Liver (tissue), 8 donors: ENCODE measurements at regions not wholly inside any gene's neighbourhood (a gene's known extent, or its start where the extent isn't known, plus 50 kb on each side); places are given as distances from the start of the nearest gene placed in this dataset.

Experiments
- DNase-seq: peaks from one replicate; pipeline ENCODE4 v3.0.0-alpha.2; 2017; ENCODE audit warnings: low spot score
- H3K27ac ChIP-seq, 2 donors: one replicate each; pipeline ENCODE4 v1.7.0; 2013; ENCODE audit warnings: inconsistent platforms in 2 of 2, low read length in 2 of 2, control low read depth in 1 of 2, low read depth in 1 of 2, mild to moderate bottlenecking in 1 of 2
- H3K27me3 ChIP-seq, 4 donors: one replicate each; pipeline versions ENCODE4 v1.6.1 to v1.7.0; 2013; ENCODE audit warnings: low read length in 3 of 4, inconsistent platforms in 1 of 4, mild to moderate bottlenecking in 1 of 4, moderate library complexity in 1 of 4; ENCODE audit not compliant: control insufficient read depth in 4 of 4, insufficient read depth in 4 of 4
- H3K36me3 ChIP-seq, 4 donors: one replicate each; pipeline versions ENCODE4 v1.6.1 to v1.7.0; 2013; ENCODE audit warnings: low read length in 3 of 4, mild to moderate bottlenecking in 3 of 4, low read depth in 1 of 4, moderate library complexity in 1 of 4; ENCODE audit not compliant: control insufficient read depth in 4 of 4, insufficient read depth in 3 of 4
- H3K4me1 ChIP-seq, 4 donors: one replicate each; pipeline versions ENCODE4 v1.6.1 to v1.7.0; 2013; ENCODE audit warnings: low read length in 3 of 4, mild to moderate bottlenecking in 3 of 4, moderate library complexity in 1 of 4; ENCODE audit not compliant: control insufficient read depth in 4 of 4, insufficient read depth in 4 of 4
- H3K4me3 ChIP-seq, 3 donors: one replicate each; pipeline versions ENCODE4 v1.6.1 to v1.7.0; 2013; ENCODE audit warnings: low read length in 3 of 3, control low read depth in 1 of 3, low read depth in 1 of 3, mild to moderate bottlenecking in 1 of 3
- H3K9ac ChIP-seq, 2 donors: one replicate each; pipeline ENCODE4 v1.7.0; 2013; ENCODE audit warnings: low read length in 2 of 2, mild to moderate bottlenecking in 2 of 2, moderate library complexity in 2 of 2, control low read depth in 1 of 2, low read depth in 1 of 2
- H3K9me3 ChIP-seq, 4 donors: one replicate each; pipeline versions ENCODE4 v1.6.1 to v1.7.0; 2013; ENCODE audit warnings: low read length in 3 of 4; ENCODE audit not compliant: control insufficient read depth in 4 of 4
- ATF3 ChIP-seq: IDR thresholded peaks from 2 replicates; pipeline ENCODE4 v1.6.1; 2016; ENCODE audit warnings: antibody characterized with exemption
- CTCF ChIP-seq: fragments of 150-350 bp; IDR thresholded peaks from 2 replicates; pipeline ENCODE4 v1.5.1; 2017; ENCODE audit warnings: improper control_type of control experiment, low read depth, low read length; ENCODE audit not compliant: missing input control
- EGR1 ChIP-seq, 2 donors: IDR thresholded peaks; 2 replicates each; pipeline ENCODE4 v1.6.1; 2016 to 2018; ENCODE audit warnings: antibody characterized with exemption in 2 of 2, low read depth in 2 of 2
- FOXA1 ChIP-seq: IDR thresholded peaks from 2 replicates; pipeline ENCODE4 v1.6.1; 2016; ENCODE audit warnings: antibody characterized with exemption
- FOXA2 ChIP-seq: IDR thresholded peaks from 2 replicates; pipeline ENCODE4 v1.6.1; 2016; ENCODE audit warnings: antibody characterized with exemption
- GABPA ChIP-seq, 2 donors: IDR thresholded peaks in 1 of 2; conservative IDR thresholded peaks in 1 of 2; 2 replicates each; pipeline ENCODE4 v1.6.1; 2016; ENCODE audit warnings: antibody characterized with exemption in 2 of 2, mild to moderate bottlenecking in 1 of 2, moderate library complexity in 1 of 2
- HNF4A ChIP-seq, 2 donors: conservative IDR thresholded peaks; 2 replicates each; pipeline ENCODE4 v1.6.1; 2016; ENCODE audit warnings: antibody characterized with exemption in 2 of 2, mild to moderate bottlenecking in 2 of 2
- HNF4G ChIP-seq: IDR thresholded peaks from 2 replicates; pipeline ENCODE4 v1.6.1; 2016; ENCODE audit warnings: antibody characterized with exemption
- JUND ChIP-seq, 2 donors: IDR thresholded peaks; 2 replicates each; pipeline ENCODE4 v1.6.1; 2016; ENCODE audit warnings: antibody characterized with exemption in 2 of 2
- NR2F2 ChIP-seq: IDR thresholded peaks from 2 replicates; pipeline ENCODE4 v1.6.1; 2016; ENCODE audit warnings: antibody characterized with exemption
- RAD21 ChIP-seq, 2 donors: IDR thresholded peaks; 2 replicates each; pipeline ENCODE4 v1.6.1; 2016; ENCODE audit warnings: antibody characterized with exemption in 2 of 2, mild to moderate bottlenecking in 2 of 2
- REST ChIP-seq: IDR thresholded peaks from 2 replicates; pipeline ENCODE4 v1.6.1; 2016; ENCODE audit warnings: antibody characterized with exemption, mild to moderate bottlenecking
- RXRA ChIP-seq, 2 donors: IDR thresholded peaks; 2 replicates each; pipeline ENCODE4 v1.6.1; 2017 to 2018; ENCODE audit warnings: antibody characterized with exemption in 2 of 2, mild to moderate bottlenecking in 1 of 2
- SP1 ChIP-seq: IDR thresholded peaks from 2 replicates; pipeline ENCODE4 v1.6.1; 2018; ENCODE audit warnings: antibody characterized with exemption, mild to moderate bottlenecking
- TAF1 ChIP-seq: conservative IDR thresholded peaks from 2 replicates; pipeline ENCODE4 v1.6.1; 2016; ENCODE audit warnings: antibody characterized with exemption, mild to moderate bottlenecking
- YY1 ChIP-seq: IDR thresholded peaks from 2 replicates; pipeline ENCODE4 v1.6.1; 2016; ENCODE audit warnings: antibody characterized with exemption, mild to moderate bottlenecking
- WGBS: extraction: QIAGEN DNeasy Blood & Tissue Kit; methylation state at CpG from one replicate; pipeline ENCODE4 v1.1.7; 2013; 5-methylcytosine and 5-hydroxymethylcytosine counted together
- TF ChIP-seq, protein P1 (sequence below): IDR thresholded peaks from 2 replicates; pipeline ENCODE4 v1.6.1; 2016; ENCODE audit warnings: antibody characterized with exemption
- donor health status: healthy.
- donor health status: healthy.
- donor health status: healthy.
- donor health status: healthy.
- donor health status: healthy.

DNA sequence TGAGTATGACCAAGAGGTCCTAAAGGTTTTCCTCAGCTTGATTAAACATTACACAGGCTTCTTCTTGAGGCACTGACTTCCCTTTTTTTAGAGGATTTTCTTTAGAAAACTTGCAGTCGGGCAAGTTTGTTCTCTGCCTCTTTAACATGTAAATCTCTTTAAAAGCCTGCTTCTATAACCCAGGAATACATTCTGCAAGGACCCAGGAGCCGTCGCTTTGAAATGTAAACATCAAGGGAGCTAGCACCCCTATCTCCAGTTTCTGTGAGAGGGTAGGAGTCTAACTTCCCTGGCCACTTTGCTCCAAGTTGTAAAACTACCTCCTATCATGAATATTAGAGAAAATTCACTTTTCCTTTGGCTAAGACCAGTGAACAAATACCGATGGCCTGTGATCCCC is 201.5 kb upstream of the CPHXL start:
- no peak overlapping the region for H3K9ac ChIP-seq
- H3K36me3 ChIP-seq: no peaks in the 10 kb centered on the region
- H3K9me3 ChIP-seq: peaks cover 0 to 2% (median 0%) of the 10 kb centered on the region in 4 donors
- TF ChIP-seq HNF4G: no peak
- TF ChIP-seq NR2F2: no peak
- TF ChIP-seq FOXA2: no peak
- TF ChIP-seq TAF1: no peak
- 30% methylated on average over 4 of the region's 4 CpGs for whole genome bisulfite sequencing
- H3K4me1 ChIP-seq: no peaks in the 10 kb centered on the region
- H3K27me3 ChIP-seq: no peaks in the 10 kb centered on the region
- no peak for DNase-seq
- no peak overlapping the region for H3K27ac ChIP-seq
- H3K4me3 ChIP-seq: no peak overlapping the region

DNA sequence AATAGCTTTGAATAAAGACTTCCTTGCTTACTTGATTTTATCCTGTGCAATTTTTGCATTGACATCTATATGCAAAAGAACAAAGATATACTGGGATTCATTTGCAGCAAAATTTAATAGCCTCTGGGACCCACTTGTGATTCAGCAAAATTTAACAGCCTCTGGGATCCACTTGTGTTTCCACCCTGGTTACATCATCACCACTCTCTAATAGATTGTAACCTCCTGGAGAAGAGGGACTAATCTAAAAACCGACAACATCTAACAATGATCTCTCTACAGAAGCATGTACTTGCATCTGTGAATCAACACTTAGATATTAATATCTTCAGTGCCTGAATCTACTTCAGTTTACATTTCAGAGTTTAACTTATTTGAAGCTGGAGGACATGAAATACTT is 202.0 kb upstream of the CPHXL start:
- H3K27me3 ChIP-seq: no peaks in the 10 kb centered on the region
- 84% methylated on average over 1 of the region's 1 CpG for WGBS
- no peak overlapping the region for H3K27ac ChIP-seq
- no peaks in the 10 kb centered on the region for H3K36me3 ChIP-seq
- no peak overlapping the region for H3K4me3 ChIP-seq
- no peak for TF ChIP-seq HNF4G
- TF ChIP-seq TAF1: no peak
- TF ChIP-seq RAD21 (IDR thresholded peaks at IDR 0.05): no peak
- no peak for TF ChIP-seq SP1
- H3K4me1 ChIP-seq: no peaks in the 10 kb centered on the region
- H3K9ac ChIP-seq: no peak overlapping the region
- H3K9me3 ChIP-seq: peaks cover 0 to 2% (median 0%) of the 10 kb centered on the region in 4 donors
- no peak for DNase-seq

GRCh38 chr16:75929046-75929445 is 202.8 kb upstream of the CPHXL start:
- Histone ChIP-seq H3K36me3 (no peaks in the 10 kb centered on the region), H3K4me3 (no peak overlapping the region), H3K4me1 (no peaks in the 10 kb centered on the region), H3K27me3 (no peaks in the 10 kb centered on the region), H3K27ac (no peak overlapping the region), H3K9me3 (peaks cover 0 to 2% (median 0%) of the 10 kb centered on the region in 4 donors), H3K9ac (no peak overlapping the region)
- WGBS: 82% methylated on average over 1 of the region's 1 CpG
- no peak for TF ChIP-seq ATF3
- no peak for TF ChIP-seq CTCF
- TF ChIP-seq FOXA1: no peak
- no peak for TF ChIP-seq TAF1
- TF ChIP-seq SP1: no peak
- no peak for TF ChIP-seq EGR1 (IDR thresholded peaks at IDR 0.05; ENCODE audit: low read depth in 2 of 2)
- no peak for TF ChIP-seq FOXA2
- no peak for TF ChIP-seq NR2F2
- no peak for TF ChIP-seq JUND (IDR thresholded peaks at IDR 0.05)
- TF ChIP-seq RAD21 (IDR thresholded peaks at IDR 0.05): no peak
- no peak for DNase-seq

DNA sequence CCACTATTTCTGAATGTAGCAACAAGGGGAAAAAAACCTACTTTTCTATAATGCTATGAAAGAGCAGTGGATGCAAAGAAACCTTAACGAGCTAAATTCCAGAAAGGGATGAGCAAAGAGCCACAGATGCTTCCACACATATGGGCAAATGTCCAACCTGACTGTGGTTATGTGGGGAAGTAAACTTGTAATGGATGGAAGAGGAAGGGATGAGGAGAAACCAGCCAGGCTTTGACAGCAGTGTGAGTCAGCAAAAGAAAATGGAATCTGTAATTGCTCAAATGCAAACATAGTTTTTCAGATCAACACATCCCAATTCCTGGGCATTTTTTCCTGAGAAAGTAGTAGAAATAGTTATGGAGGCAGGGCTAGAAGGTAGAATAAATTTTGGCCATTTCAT is 204.8 kb upstream of the CPHXL start:
- Histone ChIP-seq H3K27ac (no peak overlapping the region), H3K9me3 (peaks cover 0 to 2% (median 0%) of the 10 kb centered on the region in 4 donors), H3K9ac (no peak overlapping the region), H3K27me3 (no peaks in the 10 kb centered on the region), H3K36me3 (no peaks in the 10 kb centered on the region), H3K4me3 (no peak overlapping the region), H3K4me1 (no peaks in the 10 kb centered on the region)
- WGBS: 38% methylated on average over 1 of the region's 1 CpG
- DNase-seq: no peak
- no peak for TF ChIP-seq NR2F2
- no peak for TF ChIP-seq REST
- TF ChIP-seq ATF3: no peak
- no peak for TF ChIP-seq SP1
- no peak for TF ChIP-seq HNF4A (conservative IDR thresholded peaks at IDR 0.05)
- TF ChIP-seq, protein P1, sequence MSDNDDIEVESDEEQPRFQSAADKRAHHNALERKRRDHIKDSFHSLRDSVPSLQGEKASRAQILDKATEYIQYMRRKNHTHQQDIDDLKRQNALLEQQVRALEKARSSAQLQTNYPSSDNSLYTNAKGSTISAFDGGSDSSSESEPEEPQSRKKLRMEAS: no peak
- TF ChIP-seq JUND (IDR thresholded peaks at IDR 0.05): no peak
- no peak for TF ChIP-seq RXRA (IDR thresholded peaks at IDR 0.05)
- no peak for TF ChIP-seq EGR1 (IDR thresholded peaks at IDR 0.05; ENCODE audit: low read depth in 2 of 2)
- no peak for TF ChIP-seq YY1
- no peak for TF ChIP-seq GABPA (IDR thresholded peaks at IDR 0.05 in 1 of 2, conservative IDR thresholded peaks at IDR 0.05 in 1 of 2)
